OCI-LY3 (cell line): ENCODE measurements at regions not wholly inside any gene's neighbourhood (a gene's known extent, or its start where the extent isn't known, plus 50 kb on each side); places are given as distances from the start of the nearest gene placed in this dataset.

ENCODE experiments used
- EZH2phosphoT487 ChIP-seq: fragments of 200-600 bp; shearing (Covaris generic); IDR thresholded peaks from 2 replicates; pipeline ENCODE4 v1.6.1; 2018; ENCODE audit warnings: antibody characterized with exemption, mixed run types, low read depth
- TF ChIP-seq, protein P1 (sequence below): fragments of 200-600, 300-600 bp; sonication (generic); IDR thresholded peaks from 2 replicates; pipeline ENCODE4 v1.5.1; 2014; ENCODE audit warnings: antibody characterized with exemption, low read length, low read depth

DNA sequence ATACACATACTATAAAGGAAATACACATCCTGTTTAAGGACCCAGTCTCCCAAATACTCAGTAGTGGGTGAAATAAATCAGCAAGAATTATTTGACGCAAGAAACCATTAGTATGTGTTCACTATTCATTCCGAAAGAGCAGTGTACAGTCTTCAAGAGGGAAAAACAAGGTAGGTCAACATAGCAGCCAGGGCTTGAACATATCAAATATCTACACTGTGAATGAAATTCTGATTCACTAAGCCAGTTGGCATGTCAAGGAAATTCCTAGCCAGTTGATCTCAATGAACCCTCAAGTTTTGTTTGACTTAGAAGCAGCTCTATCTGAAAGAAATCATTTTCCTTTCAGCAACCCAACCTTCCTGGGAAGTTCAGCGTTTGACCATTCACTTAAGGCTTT is 99.0 kb downstream of the CNTN3 start:
- TF ChIP-seq, protein P1, sequence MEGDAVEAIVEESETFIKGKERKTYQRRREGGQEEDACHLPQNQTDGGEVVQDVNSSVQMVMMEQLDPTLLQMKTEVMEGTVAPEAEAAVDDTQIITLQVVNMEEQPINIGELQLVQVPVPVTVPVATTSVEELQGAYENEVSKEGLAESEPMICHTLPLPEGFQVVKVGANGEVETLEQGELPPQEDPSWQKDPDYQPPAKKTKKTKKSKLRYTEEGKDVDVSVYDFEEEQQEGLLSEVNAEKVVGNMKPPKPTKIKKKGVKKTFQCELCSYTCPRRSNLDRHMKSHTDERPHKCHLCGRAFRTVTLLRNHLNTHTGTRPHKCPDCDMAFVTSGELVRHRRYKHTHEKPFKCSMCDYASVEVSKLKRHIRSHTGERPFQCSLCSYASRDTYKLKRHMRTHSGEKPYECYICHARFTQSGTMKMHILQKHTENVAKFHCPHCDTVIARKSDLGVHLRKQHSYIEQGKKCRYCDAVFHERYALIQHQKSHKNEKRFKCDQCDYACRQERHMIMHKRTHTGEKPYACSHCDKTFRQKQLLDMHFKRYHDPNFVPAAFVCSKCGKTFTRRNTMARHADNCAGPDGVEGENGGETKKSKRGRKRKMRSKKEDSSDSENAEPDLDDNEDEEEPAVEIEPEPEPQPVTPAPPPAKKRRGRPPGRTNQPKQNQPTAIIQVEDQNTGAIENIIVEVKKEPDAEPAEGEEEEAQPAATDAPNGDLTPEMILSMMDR = no peak
- no peak for TF ChIP-seq EZH2phosphoT487
